Astrocyte of the cerebellum (primary cell): ENCODE measurements at regions not wholly inside any gene's neighbourhood (a gene's known extent, or its start where the extent isn't known, plus 50 kb on each side); places are given as distances from the start of the nearest gene placed in this dataset.

Experiments used
- DNase-seq: peaks from one replicate; pipeline ENCODE4 v3.0.0-alpha.2; 2011; ENCODE audit warnings: low read depth
- H3K4me3 ChIP-seq: 2 replicates; pipeline ENCODE4 v1.5.1; 2011; ENCODE audit warnings: mild to moderate bottlenecking, low read depth, low read length, moderate library complexity
- CTCF ChIP-seq: IDR thresholded peaks from 2 replicates; pipeline ENCODE4 v1.5.1; 2012; ENCODE audit warnings: low read length, low read depth, moderate library complexity, mild to moderate bottlenecking; ENCODE audit errors: missing control alignments
- in situ Hi-C: cut with HindIII; loops from 2 replicates; pipeline ENCODE4 v1.10.0; 2017; ENCODE audit warnings: low sequenced_read_pairs

GRCh38 chrX:6885396-6885795, 262.1 kb upstream of the STS start:
- H3K4me3 ChIP-seq: no peak overlapping the region
- TF ChIP-seq CTCF: no peak
- in situ Hi-C loops: no loop called here
- DNase-seq: no peak

GRCh38 chrX:6861456-6861855, 286.1 kb upstream of the STS start:
- no peak for TF ChIP-seq CTCF
- no peak for DNase-seq
- H3K4me3 ChIP-seq: no peak overlapping the region
- in situ Hi-C loops: no loop called here

- TF ChIP-seq CTCF: no peak
- no peak overlapping the region for H3K4me3 ChIP-seq
- no peak for DNase-seq
- in situ Hi-C loops: no loop called here
Observed at GRCh38 chrX:6857749-6858148, 289.8 kb upstream of the STS start.

- no peak for DNase-seq
- H3K4me3 ChIP-seq: no peak overlapping the region
- in situ Hi-C loops: no loop called here
- TF ChIP-seq CTCF: no peak
Observed at GRCh38 chrX:6856471-6856870, 291.0 kb upstream of the STS start.

GRCh38 chrX:6852869-6853268, 294.6 kb upstream of the STS start:
- no peak for TF ChIP-seq CTCF
- in situ Hi-C loops: no loop called here
- no peak overlapping the region for H3K4me3 ChIP-seq
- no peak for DNase-seq

GRCh38 chrX:6852121-6852520, 295.4 kb upstream of the STS start:
- in situ Hi-C loops: no loop called here
- TF ChIP-seq CTCF: no peak
- no peak overlapping the region for H3K4me3 ChIP-seq
- DNase-seq: no peak

GRCh38 chrX:6851140-6851539, 296.4 kb upstream of the STS start:
- no peak for DNase-seq
- in situ Hi-C loops: no loop called here
- no peak overlapping the region for H3K4me3 ChIP-seq
- TF ChIP-seq CTCF: no peak
